SK-N-MC (cell line): ENCODE measurements at regions not wholly inside any gene's neighbourhood (a gene's known extent, or its start where the extent isn't known, plus 50 kb on each side); places are given as distances from the start of the nearest gene placed in this dataset.

ENCODE experiments used
- DNase-seq: peaks from one replicate; pipeline ENCODE4 v3.0.0-alpha.2; 2011; ENCODE audit warnings: low read depth, low spot score
- H3K27ac ChIP-seq: fragments of 200-600 bp; sonication (generic); 2 replicates; pipeline ENCODE4 v1.5.1; 2016; ENCODE audit warnings: mixed run types
- H3K36me3 ChIP-seq: fragments of 200-600 bp; sonication (generic); 2 replicates; pipeline ENCODE4 v1.6.1; 2017; ENCODE audit warnings: antibody characterized with exemption, low read length, mixed read lengths; ENCODE audit not compliant: insufficient read depth
- H3K4me3 ChIP-seq: fragments of 200-600 bp; sonication (generic); 2 replicates; pipeline ENCODE4 v1.5.1; 2016
- H3K9ac ChIP-seq: fragments of 200-600 bp; sonication (generic); 2 replicates; pipeline ENCODE4 v1.8.0; 2017; ENCODE audit warnings: mixed run types, mixed read lengths; ENCODE audit not compliant: insufficient read length
- H3K9me3 ChIP-seq: fragments of 200-600 bp; sonication (generic); 2 replicates; pipeline ENCODE4 v1.6.1; 2017; ENCODE audit warnings: low read depth, mild to moderate bottlenecking, antibody characterized with exemption, low read length, moderate library complexity, mixed read lengths
- EZH2 ChIP-seq: fragments of 200-600 bp; sonication (generic); IDR thresholded peaks from one replicate; pipeline ENCODE4 v1.6.1; 2017; ENCODE audit warnings: antibody characterized with exemption
- FOXP2 ChIP-seq: optimal IDR thresholded peaks from 2 replicates; pipeline ENCODE3; 2011; ENCODE audit warnings: mild to moderate bottlenecking, moderate library complexity; ENCODE audit not compliant: insufficient read depth; ENCODE audit errors: extremely low read length, control extremely low read depth
- POLR2AphosphoS5 ChIP-seq: IDR thresholded peaks from 2 replicates; pipeline ENCODE4 v1.6.1; 2012; ENCODE audit warnings: mild to moderate bottlenecking, low read depth, low read length, borderline replicate concordance

- TF ChIP-seq POLR2AphosphoS5 (no peak), FOXP2 (no peak), EZH2 (no peak)
- DNase-seq, result no peak
- no peak overlapping the region for H3K4me3 ChIP-seq
- no peak overlapping the region for H3K27ac ChIP-seq
- H3K36me3 ChIP-seq, result no peaks in the 10 kb centered on the region
- no peaks in the 10 kb centered on the region for H3K9me3 ChIP-seq
- no peak overlapping the region for H3K9ac ChIP-seq
These were observed 259.0 kb upstream of the PCDH7 start for GRCh38 chr4:30461218-30461617.

GRCh38 chr4:30462445-30463090 lies 257.6 kb upstream of the PCDH7 start:
- no peak overlapping the region for H3K27ac ChIP-seq

GRCh38 chr4:30471861-30472260 lies 248.3 kb upstream of the PCDH7 start:
- no peak overlapping the region for H3K9ac ChIP-seq
- H3K36me3 ChIP-seq, result no peaks in the 10 kb centered on the region
- H3K4me3 ChIP-seq, result no peak overlapping the region
- TF ChIP-seq EZH2, result no peak
- no peak for TF ChIP-seq FOXP2
- no peak for TF ChIP-seq POLR2AphosphoS5
- no peak for DNase-seq
- H3K9me3 ChIP-seq, result no peaks in the 10 kb centered on the region
- no peak overlapping the region for H3K27ac ChIP-seq

More at GRCh38 chr4:30462445-30463090, 257.6 kb upstream of the PCDH7 start:
- DNase-seq, result no peak
- TF ChIP-seq FOXP2 (no peak), POLR2AphosphoS5 (no peak), EZH2 (no peak)
- Histone ChIP-seq H3K36me3 (no peaks in the 10 kb centered on the region), H3K9me3 (no peaks in the 10 kb centered on the region), H3K9ac (no peak overlapping the region), H3K4me3 (no peak overlapping the region)

GRCh38 chr4:30473225-30473624 lies 246.9 kb upstream of the PCDH7 start:
- H3K9me3 ChIP-seq, result no peaks in the 10 kb centered on the region
- H3K27ac ChIP-seq, result no peak overlapping the region
- H3K36me3 ChIP-seq, result no peaks in the 10 kb centered on the region
- no peak overlapping the region for H3K4me3 ChIP-seq
- no peak overlapping the region for H3K9ac ChIP-seq
- no peak for TF ChIP-seq FOXP2
- no peak for TF ChIP-seq POLR2AphosphoS5
- no peak for TF ChIP-seq EZH2
- no peak for DNase-seq

- Histone ChIP-seq H3K4me3 (no peak overlapping the region), H3K27ac (no peak overlapping the region), H3K36me3 (no peaks in the 10 kb centered on the region), H3K9ac (no peak overlapping the region), H3K9me3 (no peaks in the 10 kb centered on the region)
- DNase-seq, result no peak
- TF ChIP-seq FOXP2 (no peak), POLR2AphosphoS5 (no peak), EZH2 (no peak)
These were observed 224.9 kb upstream of the PCDH7 start for GRCh38 chr4:30495251-30495650.

- H3K4me3 ChIP-seq, result no peak overlapping the region
- no peak overlapping the region for H3K27ac ChIP-seq
- H3K36me3 ChIP-seq, result no peaks in the 10 kb centered on the region
- H3K9me3 ChIP-seq, result no peaks in the 10 kb centered on the region
- TF ChIP-seq POLR2AphosphoS5 (no peak), FOXP2 (no peak), EZH2 (no peak)
- H3K9ac ChIP-seq, result no peak overlapping the region
- DNase-seq, result no peak
These were observed 224.4 kb upstream of the PCDH7 start for GRCh38 chr4:30495651-30496310.

- no peak for DNase-seq
- H3K36me3 ChIP-seq, result no peaks in the 10 kb centered on the region
- TF ChIP-seq EZH2, result no peak
- no peak for TF ChIP-seq FOXP2
- no peak for TF ChIP-seq POLR2AphosphoS5
- H3K9me3 ChIP-seq, result no peaks in the 10 kb centered on the region
- no peak overlapping the region for H3K9ac ChIP-seq
- no peak overlapping the region for H3K4me3 ChIP-seq
- H3K27ac ChIP-seq, result no peak overlapping the region
These were observed 208.4 kb upstream of the PCDH7 start for GRCh38 chr4:30511751-30512150.

GRCh38 chr4:30518211-30518610 lies 202.0 kb upstream of the PCDH7 start:
- no peak overlapping the region for H3K27ac ChIP-seq
- TF ChIP-seq EZH2 (no peak), POLR2AphosphoS5 (no peak), FOXP2 (no peak)
- no peak overlapping the region for H3K9ac ChIP-seq
- H3K36me3 ChIP-seq, result no peaks in the 10 kb centered on the region
- H3K4me3 ChIP-seq, result no peak overlapping the region
- DNase-seq, result no peak
- no peaks in the 10 kb centered on the region for H3K9me3 ChIP-seq

GRCh38 chr4:30525662-30526315 lies 194.4 kb upstream of the PCDH7 start:
- no peaks in the 10 kb centered on the region for H3K9me3 ChIP-seq
- no peak overlapping the region for H3K9ac ChIP-seq
- DNase-seq, result no peak
- H3K27ac ChIP-seq, result no peak overlapping the region
- H3K4me3 ChIP-seq, result no peak overlapping the region
- TF ChIP-seq FOXP2, result no peak
- TF ChIP-seq EZH2, result no peak
- TF ChIP-seq POLR2AphosphoS5, result no peak
- H3K36me3 ChIP-seq, result no peaks in the 10 kb centered on the region
